B cell (primary cell): ENCODE measurements at regions not wholly inside any gene's neighbourhood (a gene's known extent, or its start where the extent isn't known, plus 50 kb on each side); places are given as distances from the start of the nearest gene placed in this dataset.

Experiments used
- ATAC-seq: fragments of 200-7000 bp; cut with Tn5 transposase; one replicate; pipeline ENCODE4 v1.10.0; 2021; ENCODE audit warnings: low read depth, mild to moderate bottlenecking, moderate number of reproducible peaks, moderate library complexity
- CTCF ChIA-PET: fragments of 350-600 bp; sonication (Branson Sonifier 250); formaldehyde crosslinking; loops from one replicate; lab custom pipeline; 2021; ENCODE audit warnings: antibody characterized with exemption, inconsistent platforms; lab: Charles Lee
- POLR2A ChIA-PET: fragments of 350-600 bp; sonication (Branson Sonifier 250); formaldehyde crosslinking; loops from one replicate; lab custom pipeline; 2021; ENCODE audit warnings: antibody characterized with exemption; lab: Charles Lee
- DNase-seq: peaks from one replicate; pipeline ENCODE4 v3.0.0; 2013
- H2AFZ ChIP-seq: 2 replicates; pipeline ENCODE4 v1.6.1; 2012; ENCODE audit warnings: mild to moderate bottlenecking, low read depth, low read length; ENCODE audit not compliant: insufficient read depth, poor library complexity, severe bottlenecking
- H3K27ac ChIP-seq, 2 donors: 1 replicate in 1 of 2; 2 replicates in 1 of 2; pipeline ENCODE4 v1.5.1; 2012 to 2013; ENCODE audit warnings: low read length in 2 of 2, mild to moderate bottlenecking in 2 of 2, moderate library complexity in 1 of 2
- H3K27me3 ChIP-seq, 4 experiments: fragments of 200-600 bp in 1 of 4; sonication (generic) in 1 of 4; replicated peaks in 1 of 4; 1 replicate in 2 of 4; 2 replicates in 2 of 4; pipeline versions ENCODE4 v1.6.1 to v1.7.0; 2013 to 2016; ENCODE audit warnings: low read length in 3 of 4, mild to moderate bottlenecking in 2 of 4, mixed read lengths in 1 of 4, moderate library complexity in 1 of 4; ENCODE audit not compliant: insufficient read depth in 4 of 4, control insufficient read depth in 3 of 4; ENCODE audit errors: control extremely low read depth in 1 of 4
- H3K36me3 ChIP-seq, 2 experiments: replicated peaks in 1 of 2; 1 replicate in 1 of 2; 2 replicates in 1 of 2; pipeline versions ENCODE4 v1.6.1 to v1.7.1; 2013; ENCODE audit warnings: low read length in 1 of 2; ENCODE audit not compliant: insufficient read depth in 2 of 2, control insufficient read depth in 1 of 2; ENCODE audit errors: control extremely low read depth in 1 of 2, extremely low read depth in 1 of 2
- H3K4me1 ChIP-seq, 2 donors: fragments of 200-600 bp in 1 of 2; sonication (generic) in 1 of 2; 1 replicate in 1 of 2; 2 replicates in 1 of 2; pipeline versions ENCODE4 v1.5.1 to v1.6.1; 2013 to 2017; ENCODE audit warnings: low read length in 2 of 2; ENCODE audit not compliant: control insufficient read depth in 2 of 2, insufficient read depth in 2 of 2
- H3K4me2 ChIP-seq: replicated peaks from 2 replicates; pipeline ENCODE3; 2012; ENCODE audit warnings: mild to moderate bottlenecking, low read depth, low read length; ENCODE audit not compliant: poor library complexity, severe bottlenecking
- H3K4me3 ChIP-seq, 5 experiments: fragments of 200-600 bp in 1 of 5; sonication (generic) in 1 of 5; 1 replicate in 3 of 5; 2 replicates in 2 of 5; pipeline versions ENCODE4 v1.5.1 to v1.7.0; 2011 to 2016; ENCODE audit warnings: low read length in 4 of 5, mild to moderate bottlenecking in 4 of 5, low read depth in 2 of 5, control low read depth in 1 of 5, moderate library complexity in 1 of 5; ENCODE audit not compliant: insufficient read depth in 1 of 5; ENCODE audit errors: control extremely low read depth in 1 of 5, extremely low read depth in 1 of 5
- H3K79me2 ChIP-seq: fragments of 200-600 bp; sonication (generic); one replicate; pipeline ENCODE4 v1.6.0; 2016; ENCODE audit warnings: low read length; ENCODE audit not compliant: control insufficient read depth, insufficient read depth
- H3K9ac ChIP-seq: fragments of 200-600 bp; sonication (generic); 2 replicates; pipeline ENCODE4 v1.6.1; 2017; ENCODE audit warnings: mild to moderate bottlenecking, low read length, moderate library complexity
- H3K9me3 ChIP-seq, 3 donors: one replicate each; pipeline versions ENCODE4 v1.6.1 to v1.7.1; 2013; ENCODE audit warnings: low read length in 2 of 3; ENCODE audit not compliant: control insufficient read depth in 2 of 3, insufficient read depth in 1 of 3; ENCODE audit errors: control extremely low read depth in 1 of 3
- H4K20me1 ChIP-seq: 2 replicates; pipeline ENCODE4 v1.6.0; 2012; ENCODE audit warnings: mild to moderate bottlenecking, low read length; ENCODE audit not compliant: insufficient read depth, control insufficient read depth, poor library complexity, severe bottlenecking
- H3K27ac Mint-ChIP-seq: one replicate; pipeline ENCODE4 v1.8.0; 2021; ENCODE audit warnings: mixed read lengths
- H3K27me3 Mint-ChIP-seq: one replicate; pipeline ENCODE4 v1.8.0; 2021; ENCODE audit warnings: mixed read lengths
- H3K4me1 Mint-ChIP-seq: one replicate; pipeline ENCODE4 v1.8.0; 2021; ENCODE audit warnings: mixed read lengths
- H3K4me3 Mint-ChIP-seq: one replicate; pipeline ENCODE4 v1.8.0; 2021; ENCODE audit warnings: mixed read lengths
- H3K9me3 Mint-ChIP-seq: one replicate; pipeline ENCODE4 v1.8.0; 2022; ENCODE audit warnings: mixed read lengths; ENCODE audit not compliant: insufficient read depth
- CTCF ChIP-seq: fragments of 200-600 bp; IDR thresholded peaks from one replicate; pipeline ENCODE4 v1.8.0; 2022; ENCODE audit warnings: antibody characterized with exemption, mild to moderate bottlenecking
- EZH2 ChIP-seq: IDR thresholded peaks from 2 replicates; pipeline ENCODE4 v1.6.1; 2012; ENCODE audit warnings: borderline replicate concordance, low read depth, mild to moderate bottlenecking, moderate library complexity, low read length; ENCODE audit not compliant: insufficient read depth, poor library complexity, severe bottlenecking
- WGBS: methylation state at CpG from one replicate; pipeline ENCODE4 v1.1.5; 2013; ENCODE audit warnings: missing lambda C conversion rate; ENCODE audit not compliant: insufficient coverage; 5-methylcytosine and 5-hydroxymethylcytosine counted together
- intact Hi-C: fragments of 100-400 bp; cut with micrococcal nuclease; formaldehyde crosslinking; loops from one replicate; pipeline ENCODE4 v1.10.0; 2022

GRCh38 chr2:212903413-212903812, 248.0 kb downstream of the IKZF2 start:
- no peaks in the 10 kb centered on the region for H3K79me2 ChIP-seq
- H3K9me3 ChIP-seq, result no peaks in the 10 kb centered on the region
- ATAC-seq (no peak), DNase-seq (no peak)
- TF ChIP-seq EZH2 (no peak), CTCF (no peak)
- no peak overlapping the region for H3K27ac ChIP-seq
- no peak overlapping the region for H3K4me3 Mint-ChIP-seq
- H3K9me3 Mint-ChIP-seq, result no peaks in the 10 kb centered on the region
- H3K27ac Mint-ChIP-seq, result no peak overlapping the region
- ChIA-PET CTCF (no interaction called here), POLR2A (no interaction called here)
- no peaks in the 10 kb centered on the region for H4K20me1 ChIP-seq
- no peaks in the 10 kb centered on the region for H3K27me3 Mint-ChIP-seq
- H3K4me1 ChIP-seq, result no peaks in the 10 kb centered on the region
- no peaks in the 10 kb centered on the region for H3K27me3 ChIP-seq
- H3K4me1 Mint-ChIP-seq, result no peaks in the 10 kb centered on the region
- no peaks in the 10 kb centered on the region for H3K36me3 ChIP-seq
- no peak overlapping the region for H3K4me2 ChIP-seq
- H2AFZ ChIP-seq, result no peak overlapping the region
- H3K9ac ChIP-seq, result no peak overlapping the region
- no peak overlapping the region for H3K4me3 ChIP-seq
- intact Hi-C loops, result no loop called here

GRCh38 chr2:212902421-212902820, 249.0 kb downstream of the IKZF2 start:
- H3K4me3 Mint-ChIP-seq, result no peak overlapping the region
- no peaks in the 10 kb centered on the region for H3K36me3 ChIP-seq
- ChIA-PET CTCF (interaction anchor here (0.8 kb wide), 1 partner anchor 10 kb away, joined by 3 read pairs; no protein-coding TSS in a partner anchor), POLR2A (no interaction called here)
- ATAC-seq (no peak), DNase-seq (no peak)
- H3K9ac ChIP-seq, result no peak overlapping the region
- H3K4me3 ChIP-seq, result no peak overlapping the region
- no peaks in the 10 kb centered on the region for H3K4me1 Mint-ChIP-seq
- H3K27ac Mint-ChIP-seq, result no peak overlapping the region
- H4K20me1 ChIP-seq, result no peaks in the 10 kb centered on the region
- no peaks in the 10 kb centered on the region for H3K4me1 ChIP-seq
- no peak overlapping the region for H3K4me2 ChIP-seq
- no peaks in the 10 kb centered on the region for H3K27me3 ChIP-seq
- H3K27ac ChIP-seq, result no peak overlapping the region
- H3K27me3 Mint-ChIP-seq, result no peaks in the 10 kb centered on the region
- H3K9me3 ChIP-seq, result no peaks in the 10 kb centered on the region
- no CpG with 5 or more reads among the region's 3 CpGs for WGBS
- H2AFZ ChIP-seq, result no peak overlapping the region
- no peaks in the 10 kb centered on the region for H3K9me3 Mint-ChIP-seq
- intact Hi-C loops, result no loop called here
- TF ChIP-seq CTCF (no peak), EZH2 (no peak)
- no peaks in the 10 kb centered on the region for H3K79me2 ChIP-seq
